Muscle layer of duodenum (tissue), 2 donors: ENCODE measurements at regions not wholly inside any gene's neighbourhood (a gene's known extent, or its start where the extent isn't known, plus 50 kb on each side); places are given as distances from the start of the nearest gene placed in this dataset.
A peak's percentile ranks its signal among the peaks of the same experiment; 100 is the strongest.

ENCODE experiments used
- H3K27ac ChIP-seq: one replicate; pipeline ENCODE4 v1.7.0; 2013; ENCODE audit warnings: mild to moderate bottlenecking, low read length
- H3K27me3 ChIP-seq: one replicate; pipeline ENCODE4 v1.7.0; 2013; ENCODE audit warnings: low read depth, mild to moderate bottlenecking, control low read depth, low read length
- H3K36me3 ChIP-seq, 2 donors: one replicate each; pipeline ENCODE4 v1.7.0; 2013; ENCODE audit warnings: low read length in 2 of 2, control low read depth in 1 of 2, mild to moderate bottlenecking in 1 of 2; ENCODE audit not compliant: insufficient read depth in 2 of 2, control insufficient read depth in 1 of 2
- H3K4me1 ChIP-seq, 2 donors: one replicate each; pipeline ENCODE4 v1.7.0; 2013; ENCODE audit warnings: low read length in 2 of 2, mild to moderate bottlenecking in 2 of 2, control low read depth in 1 of 2, moderate library complexity in 1 of 2; ENCODE audit not compliant: insufficient read depth in 2 of 2, control insufficient read depth in 1 of 2
- H3K4me3 ChIP-seq, 2 donors: one replicate each; pipeline ENCODE4 v1.7.0; 2013; ENCODE audit warnings: low read length in 2 of 2, low read depth in 1 of 2, mild to moderate bottlenecking in 1 of 2
- H3K9me3 ChIP-seq, 2 donors: one replicate each; pipeline ENCODE4 v1.7.0; 2013; ENCODE audit warnings: low read length in 2 of 2, control low read depth in 1 of 2, mild to moderate bottlenecking in 1 of 2; ENCODE audit not compliant: control insufficient read depth in 1 of 2
- donor health status: healthy.

DNA sequence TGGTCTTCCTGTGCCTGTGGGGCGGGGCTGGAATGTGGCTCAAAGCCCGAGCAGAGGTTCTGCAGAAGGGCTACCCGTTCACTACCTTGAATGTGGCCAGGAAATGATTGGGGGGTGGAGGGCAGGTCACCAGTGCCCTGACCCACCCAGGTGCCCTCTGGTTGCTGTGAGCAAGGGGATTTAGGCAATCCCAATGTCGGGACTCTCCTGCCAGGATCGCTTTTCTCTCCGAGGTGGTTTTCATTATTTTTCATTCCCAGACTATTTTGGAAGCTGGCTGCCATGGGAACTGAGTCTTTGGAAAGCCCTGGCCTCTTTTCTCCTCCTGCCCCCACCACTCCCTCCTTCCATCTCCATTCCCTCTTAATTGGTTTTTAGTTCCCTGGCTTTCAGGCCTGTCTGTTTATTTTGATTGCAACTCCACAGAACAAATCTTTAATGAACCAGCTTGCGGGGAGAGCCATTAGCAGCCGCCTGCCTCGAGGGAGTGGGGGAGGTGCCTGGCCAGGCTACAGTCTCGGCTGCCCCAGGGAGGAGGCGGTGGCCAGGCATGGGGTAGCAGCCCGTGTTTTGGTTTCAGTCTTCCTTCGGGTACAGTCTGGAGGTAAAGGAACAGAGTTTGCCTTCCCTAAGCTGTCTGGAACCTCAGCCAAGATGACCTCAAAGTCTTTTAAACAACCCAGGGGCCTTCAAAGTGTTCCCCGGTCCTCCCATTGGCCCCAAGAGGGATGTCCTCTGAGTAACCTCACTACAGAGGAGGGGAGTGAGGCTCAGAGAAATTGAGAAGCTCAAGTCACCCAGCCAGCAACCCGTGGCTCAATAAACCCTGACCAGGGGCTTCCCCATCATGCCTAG, 114.4 kb upstream of the HAAO start:
- Histone ChIP-seq H3K27ac (peak overlapping the region; percentile 84), H3K27me3 (no peaks in the 10 kb centered on the region), H3K4me1 (peaks cover 19 to 56% of the 10 kb centered on the region in 2 donors), H3K9me3 (no peaks in the 10 kb centered on the region), H3K36me3 (no peaks in the 10 kb centered on the region), H3K4me3 (peak overlapping the region; percentile 13 to 31)

- Histone ChIP-seq H3K27ac (peak overlapping the region; percentile 84), H3K4me1 (peaks cover 19 to 56% of the 10 kb centered on the region in 2 donors)
Observed at GRCh38 chr2:42906111-42906556, 113.8 kb upstream of the HAAO start.

GRCh38 chr2:42905341-42906110, 113.1 kb upstream of the HAAO start:
- Histone ChIP-seq H3K27me3 (no peaks in the 10 kb centered on the region), H3K4me3 (peak overlapping the region in 1 of 2 donors; percentile 13), H3K36me3 (no peaks in the 10 kb centered on the region), H3K9me3 (no peaks in the 10 kb centered on the region), H3K4me1 (peaks cover 19 to 52% of the 10 kb centered on the region in 2 donors), H3K27ac (peak overlapping the region; percentile 84)

More at GRCh38 chr2:42906111-42906556, 113.8 kb upstream of the HAAO start:
- no peaks in the 10 kb centered on the region for H3K36me3 ChIP-seq
- no peaks in the 10 kb centered on the region for H3K9me3 ChIP-seq
- no peaks in the 10 kb centered on the region for H3K27me3 ChIP-seq
- H3K4me3 ChIP-seq: peak overlapping the region in 1 of 2 donors; percentile 13

- no peaks in the 10 kb centered on the region for H3K9me3 ChIP-seq
- H3K36me3 ChIP-seq: no peaks in the 10 kb centered on the region
- H3K27me3 ChIP-seq: no peaks in the 10 kb centered on the region
- no peak overlapping the region for H3K4me3 ChIP-seq
- H3K4me1 ChIP-seq: peaks cover 19 to 46% of the 10 kb centered on the region in 2 donors
- no peak overlapping the region for H3K27ac ChIP-seq
Observed at GRCh38 chr2:42904576-42904876, 112.1 kb upstream of the HAAO start.

GRCh38 chr2:42903821-42904575, 111.6 kb upstream of the HAAO start:
- no peak overlapping the region for H3K27ac ChIP-seq
- no peaks in the 10 kb centered on the region for H3K36me3 ChIP-seq
- H3K9me3 ChIP-seq: no peaks in the 10 kb centered on the region
- peaks cover 19 to 41% of the 10 kb centered on the region in 2 donors for H3K4me1 ChIP-seq
- no peaks in the 10 kb centered on the region for H3K27me3 ChIP-seq
- no peak overlapping the region for H3K4me3 ChIP-seq

- no peaks in the 10 kb centered on the region for H3K9me3 ChIP-seq
- no peaks in the 10 kb centered on the region for H3K27me3 ChIP-seq
- H3K36me3 ChIP-seq: no peaks in the 10 kb centered on the region
- H3K27ac ChIP-seq: no peak overlapping the region
- peaks cover 19 to 36% of the 10 kb centered on the region in 2 donors for H3K4me1 ChIP-seq
- no peak overlapping the region for H3K4me3 ChIP-seq
Observed at GRCh38 chr2:42902939-42903709, 110.7 kb upstream of the HAAO start.

DNA sequence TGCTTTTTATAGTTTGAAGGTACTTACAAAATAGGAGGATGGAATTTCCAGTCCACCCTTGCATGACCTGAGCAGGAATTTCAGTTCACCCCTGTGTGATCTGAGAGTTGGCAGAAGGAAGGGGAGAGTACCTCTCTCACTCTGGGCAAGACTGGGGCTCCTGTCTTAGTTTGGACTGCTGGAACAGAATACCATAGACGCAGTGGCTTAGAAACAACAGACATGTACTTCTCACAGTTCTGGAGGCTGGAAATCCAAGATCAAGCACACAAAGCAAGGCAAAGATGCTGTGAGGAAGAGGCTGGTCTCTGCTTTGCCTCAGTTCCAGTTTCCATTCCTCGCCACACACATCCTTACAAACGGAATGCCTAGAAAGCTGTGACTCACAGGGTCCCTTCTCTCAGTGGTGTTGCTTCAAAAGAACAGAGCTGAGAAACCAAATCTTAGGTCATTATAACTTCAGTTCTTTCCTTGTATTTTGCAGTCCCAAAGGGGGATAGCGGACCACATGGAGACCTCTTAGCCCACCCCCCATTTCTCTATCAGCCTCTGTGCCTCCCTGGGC, 108.8 kb upstream of the HAAO start:
- peaks cover 5 to 18% of the 10 kb centered on the region in 2 donors for H3K4me1 ChIP-seq
- H3K36me3 ChIP-seq: no peaks in the 10 kb centered on the region
- no peaks in the 10 kb centered on the region for H3K9me3 ChIP-seq
- H3K4me3 ChIP-seq: no peak overlapping the region
- no peaks in the 10 kb centered on the region for H3K27me3 ChIP-seq
- H3K27ac ChIP-seq: peak overlapping the region; percentile 47

DNA sequence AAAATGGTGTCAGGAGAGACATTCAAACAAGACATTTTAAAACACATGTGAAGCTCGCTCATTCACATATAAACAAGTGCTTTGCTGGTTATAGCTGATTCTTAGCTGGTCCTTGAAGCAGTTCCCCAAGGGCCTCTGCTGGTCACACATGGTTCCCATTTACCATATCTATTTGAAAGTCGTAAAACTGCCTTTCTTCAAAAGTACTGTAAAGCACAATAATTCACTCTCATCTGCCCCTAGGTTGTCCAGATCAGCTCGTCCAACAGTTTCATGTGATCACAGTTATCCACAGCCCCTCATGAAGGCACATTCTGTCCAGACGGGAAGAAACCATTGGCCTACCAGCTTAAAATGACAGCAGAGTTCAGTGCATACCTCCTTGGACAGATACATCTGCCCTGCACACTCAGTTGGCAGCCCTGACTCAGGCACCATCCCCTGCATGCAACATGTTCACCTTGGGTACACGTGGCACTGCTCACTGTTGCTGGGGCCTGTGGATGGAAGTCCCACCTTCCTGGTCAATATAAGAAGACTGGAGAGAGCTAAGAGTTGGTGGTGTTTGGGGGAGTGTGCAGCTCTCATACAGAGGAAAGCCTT, 108.0 kb upstream of the HAAO start:
- Histone ChIP-seq H3K4me3 (no peak overlapping the region), H3K4me1 (peaks cover 0 to 11% of the 10 kb centered on the region in 2 donors), H3K9me3 (no peaks in the 10 kb centered on the region), H3K27ac (no peak overlapping the region), H3K36me3 (no peaks in the 10 kb centered on the region), H3K27me3 (no peaks in the 10 kb centered on the region)

DNA sequence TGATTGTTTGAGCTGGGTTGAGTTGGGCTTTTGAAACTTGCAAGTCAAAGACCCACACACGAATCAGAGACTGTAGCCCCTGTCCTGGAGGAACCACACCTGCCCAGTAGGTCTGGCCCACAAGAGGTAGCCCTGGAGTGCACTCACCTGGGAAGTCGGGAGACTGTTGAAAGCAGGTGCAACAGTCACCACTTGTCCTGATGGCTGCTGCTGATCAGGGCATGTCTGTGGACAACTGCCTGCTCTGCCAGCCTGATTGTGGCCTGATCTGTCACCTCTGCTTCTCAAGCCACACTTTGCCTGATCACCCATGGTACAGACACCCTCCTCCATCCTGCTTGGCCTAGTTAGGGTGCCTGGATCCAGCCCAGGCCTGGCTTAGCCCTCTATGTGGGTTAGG, 105.0 kb upstream of the HAAO start:
- no peaks in the 10 kb centered on the region for H3K27me3 ChIP-seq
- no peak overlapping the region for H3K4me3 ChIP-seq

DNA sequence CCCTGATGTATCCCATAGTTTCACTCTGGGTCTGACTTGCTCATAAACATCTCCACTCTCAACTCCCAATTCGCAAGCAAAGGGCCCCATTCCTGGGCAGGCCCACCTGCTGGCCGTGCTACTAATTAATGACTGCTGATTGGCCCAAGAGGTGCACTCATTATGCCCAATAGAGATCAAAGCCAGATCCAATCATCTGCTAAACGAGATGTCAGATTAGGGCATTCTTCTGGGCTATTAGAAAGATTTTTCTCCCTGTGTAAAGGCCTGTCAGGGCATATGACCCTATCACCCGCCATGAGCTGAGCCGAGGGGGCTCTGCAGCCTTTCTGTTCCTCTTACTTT, 103.4 kb upstream of the HAAO start:
- H3K36me3 ChIP-seq: no peaks in the 10 kb centered on the region
- no peaks in the 10 kb centered on the region for H3K27me3 ChIP-seq
- H3K4me1 ChIP-seq: no peaks in the 10 kb centered on the region
- no peaks in the 10 kb centered on the region for H3K9me3 ChIP-seq
- no peak overlapping the region for H3K4me3 ChIP-seq
- H3K27ac ChIP-seq: no peak overlapping the region

More for the DNA sequence above, 105.0 kb upstream of the HAAO start:
- H3K27ac ChIP-seq: no peak overlapping the region
- H3K4me1 ChIP-seq: no peaks in the 10 kb centered on the region
- H3K36me3 ChIP-seq: no peaks in the 10 kb centered on the region
- H3K9me3 ChIP-seq: no peaks in the 10 kb centered on the region
